Fibroblast of lung (primary cell): ENCODE measurements at regions not wholly inside any gene's neighbourhood (a gene's known extent, or its start where the extent isn't known, plus 50 kb on each side); places are given as distances from the start of the nearest gene placed in this dataset.

Source experiments
- CTCF ChIP-seq, 2 donors: IDR thresholded peaks in 1 of 2; conservative IDR thresholded peaks in 1 of 2; 1 replicate in 1 of 2; 2 replicates in 1 of 2; pipeline ENCODE4 v1.5.1; 2011 to 2012; ENCODE audit warnings: low read length in 2 of 2, control low read depth in 1 of 2, inconsistent platforms in 1 of 2, low read depth in 1 of 2, mild to moderate bottlenecking in 1 of 2
- EZH2 ChIP-seq: IDR thresholded peaks from 2 replicates; pipeline ENCODE4 v1.5.1; 2012; ENCODE audit warnings: low read length, control low read depth, mild to moderate bottlenecking; ENCODE audit errors: missing control alignments

- TF ChIP-seq CTCF (conservative IDR thresholded peaks at IDR 0.05 in 1 of 2, IDR thresholded peaks at IDR 0.05 in 1 of 2; ENCODE audit: low read depth in 1 of 2, low read length in 2 of 2): no peak
- TF ChIP-seq EZH2: no peak
These were observed 74.8 kb upstream of the PLCL2 start for GRCh38 chr3:16809993-16810392.
